K562 (cell line): ENCODE measurements at regions not wholly inside any gene's neighbourhood (a gene's known extent, or its start where the extent isn't known, plus 50 kb on each side); places are given as distances from the start of the nearest gene placed in this dataset.
"Not testable (repeated sequence)": the region's sequence is repeated elsewhere in the genome, so short reads cannot be mapped to it uniquely, and the experiment has no call there.

Experiments used
- ATAC-seq: fragments of 200-7000 bp; cut with Tn5 transposase; 3 replicates; pipeline ENCODE4 v1.9.1; 2020; ENCODE audit warnings: moderate library complexity
- BruUV-seq: library from RNA; stranded (reverse); fragments of 400-500 nt; replicated peaks from 2 replicates; lab custom pipeline; 2021; lab: Mats Ljungman, UMichigan
- CTCF ChIA-PET: fragments of 300-600 bp; formaldehyde crosslinking; extraction: SDS; loops from one replicate; lab custom pipeline; 2021; ENCODE audit warnings: low intra/inter-chr PET ratio; lab: Yijun Ruan, JAX
- POLR2A ChIA-PET: fragments of 300-600, 350-650 bp; sonication (Branson Sonifier 250); formaldehyde crosslinking; extraction: SDS; loops from one replicate; lab custom pipeline; 2021; ENCODE audit warnings: antibody characterized with exemption, inconsistent platforms; lab: Yijun Ruan, JAX
- DNase-seq, 4 experiments: peaks; one replicate each; pipeline versions ENCODE4 v3.0.0 to v3.0.0-alpha.2; 2011 to 2018; ENCODE audit warnings: low spot score in 3 of 4, mixed read lengths in 3 of 4; ENCODE audit errors: extremely low read depth in 1 of 4
- FAIRE-seq: peaks from 2 replicates; lab custom pipeline; 2011; peaks lifted over from hg19 to GRCh38; lab: Jason Lieb, UNC
- H2AFZ ChIP-seq: 2 replicates; pipeline ENCODE4 v1.6.0; 2011; ENCODE audit warnings: low read depth, low read length, control low read depth, inconsistent platforms
- H3K27ac ChIP-seq: fragments of 200-600 bp; 3 replicates; pipeline ENCODE4 v1.8.0; 2011; ENCODE audit warnings: low read depth, mild to moderate bottlenecking, control low read depth, inconsistent platforms, low read length, moderate library complexity, mixed read lengths; ENCODE audit errors: extremely low read depth
- H3K27me3 ChIP-seq, 2 experiments: fragments of 300-600 bp in 1 of 2; 2 replicates in 1 of 2; 3 replicates in 1 of 2; pipeline versions ENCODE4 v1.6.0 to v1.8.0; 2011; ENCODE audit warnings: inconsistent platforms in 2 of 2, low read length in 2 of 2, mild to moderate bottlenecking in 1 of 2, mixed read lengths in 1 of 2, moderate library complexity in 1 of 2; ENCODE audit not compliant: control insufficient read depth in 2 of 2, insufficient read depth in 2 of 2
- H3K36me3 ChIP-seq: fragments of 300-600 bp; 3 replicates; pipeline ENCODE4 v1.8.0; 2011; ENCODE audit warnings: mild to moderate bottlenecking, low read length, inconsistent platforms; ENCODE audit not compliant: control insufficient read depth, insufficient read depth
- H3K4me1 ChIP-seq, 2 experiments: fragments of 200-600 bp in 1 of 2; replicated peaks in 1 of 2; 2 replicates in 1 of 2; 3 replicates in 1 of 2; pipeline versions ENCODE4 v1.5.1 to v1.8.0; 2011; ENCODE audit warnings: inconsistent platforms in 2 of 2, low read length in 2 of 2, mild to moderate bottlenecking in 1 of 2, mixed read lengths in 1 of 2, moderate library complexity in 1 of 2; ENCODE audit not compliant: control insufficient read depth in 2 of 2, insufficient read depth in 2 of 2
- H3K4me2 ChIP-seq: 2 replicates; pipeline ENCODE4 v1.6.1; 2011; ENCODE audit warnings: low read length, control low read depth, inconsistent platforms, mixed read lengths; ENCODE audit not compliant: insufficient read depth
- H3K4me3 ChIP-seq: fragments of 200-600 bp; sonication (generic), shearing (Covaris generic); 2 replicates; pipeline ENCODE4 v1.5.1; 2016; ENCODE audit warnings: control low read depth, inconsistent platforms
- H3K79me2 ChIP-seq: fragments of 200-600 bp; 3 replicates; pipeline ENCODE4 v1.8.0; 2011; ENCODE audit warnings: low read length, inconsistent platforms; ENCODE audit not compliant: control insufficient read depth, insufficient read depth
- H3K9ac ChIP-seq, 2 experiments: 2 replicates each; pipeline versions ENCODE4 v1.6.0 to v1.6.1; 2011; ENCODE audit warnings: low read depth in 2 of 2, low read length in 2 of 2, control low read depth in 1 of 2, inconsistent platforms in 1 of 2, mild to moderate bottlenecking in 1 of 2, mixed read lengths in 1 of 2; ENCODE audit not compliant: insufficient read depth in 1 of 2
- H3K9me1 ChIP-seq: one replicate; pipeline ENCODE4 v1.6.0; 2011; ENCODE audit warnings: inconsistent platforms, mild to moderate bottlenecking, low read length, moderate library complexity; ENCODE audit not compliant: control insufficient read depth, insufficient read depth
- H3K9me3 ChIP-seq: replicated peaks from 2 replicates; pipeline ENCODE4 v1.5.1; 2011; ENCODE audit warnings: low read depth, low read length, inconsistent platforms; ENCODE audit not compliant: control insufficient read depth, insufficient read depth
- H4K20me1 ChIP-seq: replicated peaks from 2 replicates; pipeline ENCODE4 v1.6.1; 2011; ENCODE audit warnings: low read length, inconsistent platforms, mixed read lengths; ENCODE audit not compliant: control insufficient read depth, insufficient read depth
- CCNT2 ChIP-seq: IDR thresholded peaks from 2 replicates; pipeline ENCODE4 v1.6.1; 2011; ENCODE audit warnings: borderline replicate concordance, low read depth, mild to moderate bottlenecking, moderate library complexity, mixed read lengths, low read length; ENCODE audit not compliant: insufficient read length; ENCODE audit errors: extremely low read depth
- KDM4B ChIP-seq, 2 experiments: fragments of 450-650 bp in 1 of 2; sonication (generic) in 1 of 2; IDR thresholded peaks; 2 replicates each; pipeline ENCODE4 v1.6.1; 2016 to 2017; ENCODE audit warnings: borderline replicate concordance in 2 of 2, antibody characterized with exemption in 1 of 2, low read depth in 1 of 2, mild to moderate bottlenecking in 1 of 2
- NFIX ChIP-seq: fragments of 250-450 bp; sonication (Bioruptor Pico); IDR thresholded peaks from 2 replicates; pipeline ENCODE4 v1.4.0; 2020; ENCODE audit warnings: low read depth, mild to moderate bottlenecking, moderate library complexity
- RBFOX2 ChIP-seq: fragments of 200-400 bp; formaldehyde crosslinking; IDR thresholded peaks from 2 replicates; pipeline ENCODE4 v1.6.1; 2017; ENCODE audit warnings: low read depth, mild to moderate bottlenecking, low read length, moderate library complexity
- RBM15 ChIP-seq: fragments of 200-400 bp; formaldehyde crosslinking; IDR thresholded peaks from 2 replicates; pipeline ENCODE4 v1.6.1; 2018; ENCODE audit warnings: mild to moderate bottlenecking, low read length, moderate library complexity; ENCODE audit not compliant: insufficient read depth
- SAFB ChIP-seq: fragments of 200-400 bp; formaldehyde crosslinking; IDR thresholded peaks from 2 replicates; pipeline ENCODE4 v1.6.1; 2017; ENCODE audit warnings: low read depth, low read length, borderline replicate concordance
- SIN3B ChIP-seq: fragments of 450-650 bp; IDR thresholded peaks from 2 replicates; pipeline ENCODE4 v1.6.1; 2017; ENCODE audit warnings: low read depth, mild to moderate bottlenecking, moderate library complexity
- ZBTB7A ChIP-seq: IDR thresholded peaks from 2 replicates; pipeline ENCODE4 v1.6.1; 2011; ENCODE audit warnings: low read depth, mild to moderate bottlenecking, low read length, moderate library complexity, borderline replicate concordance; ENCODE audit not compliant: control insufficient read depth
- ZFP1 ChIP-seq: fragments of 450-650 bp; formaldehyde crosslinking; IDR thresholded peaks from 2 replicates; pipeline ENCODE4 v1.4.0; 2020; ENCODE audit warnings: mild to moderate bottlenecking, mixed read lengths
- ZZZ3 ChIP-seq: fragments of 450-650 bp; IDR thresholded peaks from 2 replicates; pipeline ENCODE4 v1.6.1; 2016; ENCODE audit warnings: antibody characterized with exemption, mild to moderate bottlenecking, moderate library complexity
- WGBS: fragments of 100-300 bp; shearing (Covaris generic); methylation state at CpG from one replicate; pipeline ENCODE4 v1.1.6; 2016; ENCODE audit warnings: low coverage, mixed read lengths; ENCODE audit not compliant: insufficient coverage; ENCODE audit errors: missing lambda C conversion rate; 5-methylcytosine and 5-hydroxymethylcytosine counted together
- in situ Hi-C: fragments of 300-500 bp; cut with MboI; formaldehyde crosslinking; loops from 4 replicates; pipeline ENCODE4 v1.15.0; 2018; ENCODE audit warnings: inconsistent platforms, mixed read lengths
- intact Hi-C: fragments of 100-400 bp; cut with micrococcal nuclease; formaldehyde crosslinking; loops from 2 replicates; pipeline ENCODE4 v1.14.2; 2022
- TF ChIP-seq, protein P1 (sequence below): sonication (generic); formaldehyde crosslinking; IDR thresholded peaks from 2 replicates; pipeline ENCODE4 v1.8.1; 2023; ENCODE audit warnings: mild to moderate bottlenecking, missing genetic modification reagents
- TF ChIP-seq, protein P2 (sequence below): fragments of 450-650 bp; formaldehyde crosslinking; IDR thresholded peaks from 2 replicates; pipeline ENCODE4 v1.4.0; 2020; ENCODE audit warnings: mild to moderate bottlenecking, mixed read lengths

DNA sequence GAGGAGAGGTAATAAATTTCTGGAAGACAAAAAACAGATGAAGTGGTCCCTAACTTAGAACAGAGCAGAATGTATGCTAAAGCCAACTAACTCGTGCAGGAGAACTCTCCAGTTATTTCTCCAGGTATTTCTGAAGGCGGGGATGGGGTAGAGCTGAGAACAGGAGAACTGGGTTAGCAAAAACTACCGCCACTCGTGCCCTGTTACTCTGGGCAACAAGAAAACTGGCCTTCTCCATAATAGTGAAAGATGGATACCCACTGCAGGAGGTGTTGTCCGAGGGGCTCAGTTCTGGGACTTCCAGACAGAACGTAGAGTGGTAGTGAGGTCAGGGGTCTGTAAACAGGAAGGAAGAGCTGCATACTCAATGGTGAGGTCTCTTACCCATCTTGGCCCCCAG, 187.3 kb upstream of the FRMD6 start (continued):
- TF ChIP-seq SIN3B (no peak), ZFP1 (CRISPR knock-in tag) (no peak), NFIX (CRISPR knock-in tag) (no peak)
- TF ChIP-seq, protein P1, sequence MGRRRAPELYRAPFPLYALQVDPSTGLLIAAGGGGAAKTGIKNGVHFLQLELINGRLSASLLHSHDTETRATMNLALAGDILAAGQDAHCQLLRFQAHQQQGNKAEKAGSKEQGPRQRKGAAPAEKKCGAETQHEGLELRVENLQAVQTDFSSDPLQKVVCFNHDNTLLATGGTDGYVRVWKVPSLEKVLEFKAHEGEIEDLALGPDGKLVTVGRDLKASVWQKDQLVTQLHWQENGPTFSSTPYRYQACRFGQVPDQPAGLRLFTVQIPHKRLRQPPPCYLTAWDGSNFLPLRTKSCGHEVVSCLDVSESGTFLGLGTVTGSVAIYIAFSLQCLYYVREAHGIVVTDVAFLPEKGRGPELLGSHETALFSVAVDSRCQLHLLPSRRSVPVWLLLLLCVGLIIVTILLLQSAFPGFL (CRISPR knock-in tag): no peak

DNA sequence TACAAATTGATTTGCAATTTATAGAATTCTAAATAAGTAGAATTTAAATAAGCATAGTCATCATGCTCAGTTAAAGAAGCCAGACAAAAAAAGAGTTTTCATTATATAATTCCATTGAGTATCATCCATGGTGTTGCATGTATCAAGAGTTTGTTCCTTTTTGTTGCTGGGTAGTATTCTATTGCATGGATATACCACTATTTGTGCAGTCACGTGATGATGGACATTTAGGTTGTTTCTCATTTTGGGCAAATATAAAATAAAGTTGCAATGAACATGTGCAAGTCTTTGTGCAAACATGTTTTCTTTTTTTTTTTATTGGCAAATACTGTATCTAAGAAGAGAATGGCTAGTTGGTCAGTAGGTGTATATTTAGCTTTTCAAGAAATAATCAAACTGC, 186.2 kb upstream of the FRMD6 start:
- Histone ChIP-seq H3K9me1 (no peaks in the 10 kb centered on the region), H3K9me3 (no peaks in the 10 kb centered on the region), H3K9ac (no peak overlapping the region), H3K4me2 (no peak overlapping the region), H3K27ac (no peak overlapping the region), H3K4me1 (no peaks in the 10 kb centered on the region), H2AFZ (no peak overlapping the region), H3K79me2 (no peaks in the 10 kb centered on the region), H3K36me3 (no peaks in the 10 kb centered on the region), H3K27me3 (no peaks in the 10 kb centered on the region)
- FAIRE-seq (no peak), ATAC-seq (no peak)
- CTCF ChIA-PET: no interaction called here
- WGBS: 0% methylated on average over 1 of the region's 1 CpG
- in situ Hi-C loops: no loop called here
- intact Hi-C loops: no loop called here
- no TSS peak for BruUV-seq
- TF ChIP-seq CCNT2: no peak
- no peak for TF ChIP-seq ZZZ3
- TF ChIP-seq RBFOX2: no peak
- no peak for TF ChIP-seq ZBTB7A
- no peak for TF ChIP-seq KDM4B (IDR thresholded peaks at IDR 0.05; ENCODE audit: borderline replicate concordance in 2 of 2, low read depth in 1 of 2)
- TF ChIP-seq, protein P2, sequence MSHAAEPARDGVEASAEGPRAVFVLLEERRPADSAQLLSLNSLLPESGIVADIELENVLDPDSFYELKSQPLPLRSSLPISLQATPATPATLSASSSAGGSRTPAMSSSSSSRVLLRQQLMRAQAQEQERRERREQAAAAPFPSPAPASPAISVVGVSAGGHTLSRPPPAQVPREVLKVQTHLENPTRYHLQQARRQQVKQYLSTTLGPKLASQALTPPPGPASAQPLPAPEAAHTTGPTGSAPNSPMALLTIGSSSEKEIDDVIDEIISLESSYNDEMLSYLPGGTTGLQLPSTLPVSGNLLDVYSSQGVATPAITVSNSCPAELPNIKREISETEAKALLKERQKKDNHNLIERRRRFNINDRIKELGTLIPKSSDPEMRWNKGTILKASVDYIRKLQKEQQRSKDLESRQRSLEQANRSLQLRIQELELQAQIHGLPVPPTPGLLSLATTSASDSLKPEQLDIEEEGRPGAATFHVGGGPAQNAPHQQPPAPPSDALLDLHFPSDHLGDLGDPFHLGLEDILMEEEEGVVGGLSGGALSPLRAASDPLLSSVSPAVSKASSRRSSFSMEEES (CRISPR knock-in tag): peak; percentile 62
- no peak for TF ChIP-seq SAFB
- TF ChIP-seq RBM15: no peak
- TF ChIP-seq, all 486 proteins: peak for 1
- no peak overlapping the region for H3K4me3 ChIP-seq
- H4K20me1 ChIP-seq: no peaks in the 10 kb centered on the region
- POLR2A ChIA-PET: no interaction called here
- DNase-seq: no peak

DNA sequence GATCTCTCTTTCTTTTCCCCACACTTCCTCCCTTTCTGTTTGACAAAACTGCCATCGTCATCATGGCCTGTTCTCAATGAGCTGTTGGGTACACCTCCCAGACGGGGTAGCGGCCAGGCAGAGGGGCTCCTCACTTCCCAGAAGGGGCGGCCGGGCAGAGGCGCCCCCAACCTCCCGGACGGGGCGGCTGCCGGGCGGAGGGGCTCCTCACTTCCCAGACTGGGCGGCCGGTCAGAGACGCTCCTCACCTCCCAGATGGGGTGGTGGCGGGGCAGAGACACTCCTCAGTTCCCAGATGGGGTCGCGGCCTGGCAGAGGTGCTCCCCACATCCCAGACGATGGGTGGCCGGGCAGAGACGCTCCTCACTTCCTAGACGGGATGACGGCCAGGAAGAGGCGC, 184.3 kb upstream of the FRMD6 start:
- ATAC-seq, H3K36me3 ChIP-seq, intact Hi-C loops, H3K4me2 ChIP-seq, in situ Hi-C loops, H3K4me3 ChIP-seq, H2AFZ ChIP-seq, H3K79me2 ChIP-seq, DNase-seq, H4K20me1 ChIP-seq, H3K27me3 ChIP-seq, POLR2A ChIA-PET, H3K27ac ChIP-seq, H3K4me1 ChIP-seq, H3K9me1 ChIP-seq, H3K9ac ChIP-seq, BruUV-seq, H3K9me3 ChIP-seq, FAIRE-seq, CTCF ChIA-PET: not testable (repeated sequence)
- WGBS: 0% methylated on average over 2 of the region's 23 CpGs
